A549 (cell line): ENCODE measurements at regions not wholly inside any gene's neighbourhood (a gene's known extent, or its start where the extent isn't known, plus 50 kb on each side); places are given as distances from the start of the nearest gene placed in this dataset.

Experiments
- BCL3 ChIP-seq: fragments of >200 bp; sonication (Bioruptor Twin); formaldehyde crosslinking; IDR thresholded peaks from 3 replicates; pipeline ENCODE4 v1.6.1; 2016
- CBX8 ChIP-seq: fragments of 200-600 bp; sonication (generic); IDR thresholded peaks from 2 replicates; pipeline ENCODE4 v1.6.1; 2016
- CEBPB ChIP-seq, 2 experiments: fragments of >200 bp in 1 of 2; sonication (Bioruptor Twin) in 1 of 2; formaldehyde crosslinking in 1 of 2; IDR thresholded peaks; 2 replicates each; pipeline ENCODE4 v1.6.1; 2012 to 2016
- CHD2 ChIP-seq: fragments of 150-350 bp; IDR thresholded peaks from 2 replicates; pipeline ENCODE4 v1.6.1; 2014; ENCODE audit warnings: low read length; ENCODE audit not compliant: partially characterized antibody
- CHD4 ChIP-seq: fragments of 200-600 bp; sonication (generic); IDR thresholded peaks from 2 replicates; pipeline ENCODE4 v1.6.1; 2016; ENCODE audit warnings: antibody characterized with exemption, mild to moderate bottlenecking, borderline replicate concordance
- CTCF ChIP-seq: fragments of >200 bp; sonication (Bioruptor Twin); formaldehyde crosslinking; IDR thresholded peaks from 3 replicates; pipeline ENCODE4 v1.5.1; 2016
- EHMT2 ChIP-seq: fragments of 200-600 bp; sonication (generic); IDR thresholded peaks from 2 replicates; pipeline ENCODE4 v1.6.1; 2016; ENCODE audit warnings: antibody characterized with exemption, low read depth, mild to moderate bottlenecking, moderate library complexity
- HDAC2 ChIP-seq: fragments of 200-600 bp; sonication (generic); IDR thresholded peaks from 2 replicates; pipeline ENCODE4 v1.6.1; 2016
- MAX ChIP-seq: IDR thresholded peaks from 2 replicates; pipeline ENCODE4 v1.6.1; 2012
- MAZ ChIP-seq: fragments of 150-350 bp; IDR thresholded peaks from 2 replicates; pipeline ENCODE4 v1.6.1; 2014; ENCODE audit warnings: antibody characterized with exemption, low read depth, low read length, borderline replicate concordance
- POLR2A ChIP-seq: IDR thresholded peaks from 2 replicates; pipeline ENCODE4 v1.6.1; 2012; ENCODE audit warnings: mild to moderate bottlenecking, low read length
- REST ChIP-seq: fragments of 200-600 bp; sonication (generic); IDR thresholded peaks from 2 replicates; pipeline ENCODE4 v1.6.1; 2016; ENCODE audit warnings: antibody characterized with exemption, mild to moderate bottlenecking, moderate library complexity
- RNF2 ChIP-seq: fragments of 200-600 bp; sonication (generic); IDR thresholded peaks from 2 replicates; pipeline ENCODE4 v1.6.1; 2016; ENCODE audit warnings: low read depth, mild to moderate bottlenecking, antibody characterized with exemption, moderate library complexity, borderline replicate concordance

- TF ChIP-seq EHMT2 (no peak), MAZ (no peak), HDAC2 (no peak), CEBPB (IDR thresholded peaks at IDR 0.05) (no peak), REST (no peak), POLR2A (no peak), CTCF (no peak), CHD2 (no peak), BCL3 (no peak), CBX8 (no peak), CHD4 (no peak), MAX (no peak), RNF2 (no peak)
These were observed 292.5 kb downstream of the NDUFA10 start for GRCh38 chr2:239732666-239733010.
